ENCODE measurements at regions not wholly inside any gene's neighbourhood (a gene's known extent, or its start where the extent isn't known, plus 50 kb on each side); places are given as distances from the start of the nearest gene placed in this dataset.
"Not testable (repeated sequence)": the region's sequence is repeated elsewhere in the genome, so short reads cannot be mapped to it uniquely, and the experiment has no call there.

DNA sequence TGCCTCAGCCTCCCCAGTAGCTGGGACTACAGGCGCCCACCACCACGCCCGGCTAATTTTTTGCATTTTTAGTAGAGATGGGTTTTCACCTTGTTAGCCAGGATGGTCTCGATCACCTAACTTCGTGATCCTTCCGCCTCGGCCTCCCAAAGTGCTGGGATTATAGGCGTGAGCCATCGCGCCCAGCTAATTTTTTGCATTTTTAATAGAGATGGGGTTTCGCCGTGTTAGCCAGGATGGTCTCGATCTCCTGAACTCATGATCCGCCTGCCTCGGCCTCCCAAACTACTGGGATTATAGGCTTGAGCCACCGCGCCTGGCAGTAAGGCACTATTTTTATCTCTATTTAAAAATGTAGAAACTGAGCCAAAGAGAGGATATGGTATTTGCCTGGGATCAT, 1660.2 kb downstream of the SPATA31A7 start:
- H3K27me3 ChIP-seq (ENCODE audit: insufficient read depth, low read length); H3K36me3 Mint-ChIP-seq (ENCODE audit: insufficient read depth in 1 of 3, low read depth in 3 of 3); H3K14ac ChIP-seq (ENCODE audit: insufficient read depth, low read length); H3K4me3 Mint-ChIP-seq; H2BK20ac ChIP-seq (ENCODE audit: low read depth, low read length, poor library complexity, severe bottlenecking); H4K91ac ChIP-seq (ENCODE audit: insufficient read length, low read depth, low read length); H3K23ac ChIP-seq (ENCODE audit: insufficient read length, low read depth, low read length); H3K79me1 ChIP-seq (ENCODE audit: insufficient read depth, low read depth, low read length, poor library complexity, severe bottlenecking); H2BK15ac ChIP-seq (ENCODE audit: low read depth, low read length); H4K20me1 ChIP-seq (ENCODE audit: control insufficient read depth, insufficient read depth, insufficient read length); H2BK120ac ChIP-seq (ENCODE audit: low read depth, low read length, poor library complexity, severe bottlenecking); H3K4ac ChIP-seq (ENCODE audit: low read depth, low read length); H3K27ac Mint-ChIP-seq; H3K56ac ChIP-seq (ENCODE audit: insufficient read length, low read depth, low read length); H2AK5ac ChIP-seq (ENCODE audit: insufficient read length, low read length); H3K9me3 Mint-ChIP-seq; H3K79me2 ChIP-seq (ENCODE audit: insufficient read depth, low read length); DNase-seq; H3K18ac ChIP-seq (ENCODE audit: insufficient read length, low read depth, low read length); H3K9ac ChIP-seq (ENCODE audit: extremely low read depth, insufficient read length, low read length); H2BK5ac ChIP-seq (ENCODE audit: insufficient read length, low read length); H2BK12ac ChIP-seq (ENCODE audit: insufficient read length, low read depth, low read length); H3K9me3 ChIP-seq (ENCODE audit: control insufficient read depth, low read depth, low read length); H3K4me1 Mint-ChIP-seq; H3K4me1 ChIP-seq (ENCODE audit: insufficient read depth, low read length); H3T11ph ChIP-seq (ENCODE audit: low read length); H3K4me2 ChIP-seq (ENCODE audit: insufficient read depth, insufficient read length, low read length); H4K5ac ChIP-seq (ENCODE audit: insufficient read length, low read depth, low read length); H4K8ac ChIP-seq (replicated peaks; ENCODE audit: insufficient read length, low read depth, low read length); H2AFZ ChIP-seq (ENCODE audit: low read length); H3K23me2 ChIP-seq (ENCODE audit: insufficient read length, low read depth, low read length, poor library complexity, severe bottlenecking); H3K27ac ChIP-seq (ENCODE audit: insufficient read length, low read depth, low read length): not testable (repeated sequence)
- H3K27me3 Mint-ChIP-seq (ENCODE audit: low read depth), result peaks cover 64% of the 10 kb centered on the region
- WGBS (ENCODE audit: extremely low coverage, insufficient read length, low lambda C conversion rate), result no CpG with 5 or more reads among the region's 17 CpGs

DNA sequence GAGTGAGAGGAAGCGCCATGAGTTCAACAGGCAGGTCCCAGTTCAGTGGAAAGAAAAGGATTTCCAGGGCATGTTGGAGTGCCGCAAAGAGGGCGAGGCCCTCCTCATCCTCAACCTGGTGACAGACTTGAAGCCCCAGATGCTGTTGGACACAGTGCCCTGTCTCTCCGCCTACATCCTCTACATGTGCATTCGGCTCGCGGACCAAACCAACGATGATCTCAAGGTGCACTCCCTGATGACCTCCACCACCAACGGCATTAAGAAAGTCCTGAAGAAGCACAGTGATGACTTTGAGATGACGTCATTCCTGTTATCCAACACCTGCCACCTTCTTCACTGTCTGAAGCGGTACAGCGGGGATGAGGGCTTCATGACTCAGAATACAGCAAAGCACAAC, 1667.4 kb downstream of the SPATA31A7 start:
- peaks cover 81% of the 10 kb centered on the region for H3K27me3 Mint-ChIP-seq (ENCODE audit: low read depth)
- H3K4me3 Mint-ChIP-seq, result not testable (repeated sequence)

More for the DNA sequence above, 1667.4 kb downstream of the SPATA31A7 start:
- H3T11ph ChIP-seq (ENCODE audit: low read length); H4K8ac ChIP-seq (replicated peaks; ENCODE audit: insufficient read length, low read depth, low read length); H4K91ac ChIP-seq (ENCODE audit: insufficient read length, low read depth, low read length); H2BK5ac ChIP-seq (ENCODE audit: insufficient read length, low read length); H3K4me1 ChIP-seq (ENCODE audit: insufficient read depth, low read length); H3K23ac ChIP-seq (ENCODE audit: insufficient read length, low read depth, low read length); H3K14ac ChIP-seq (ENCODE audit: insufficient read depth, low read length); H4K5ac ChIP-seq (ENCODE audit: insufficient read length, low read depth, low read length); H2AK5ac ChIP-seq (ENCODE audit: insufficient read length, low read length); DNase-seq; H3K79me1 ChIP-seq (ENCODE audit: insufficient read depth, low read depth, low read length, poor library complexity, severe bottlenecking); H2BK15ac ChIP-seq (ENCODE audit: low read depth, low read length); H3K36me3 Mint-ChIP-seq (ENCODE audit: insufficient read depth in 1 of 3, low read depth in 3 of 3); H3K79me2 ChIP-seq (ENCODE audit: insufficient read depth, low read length); H2BK120ac ChIP-seq (ENCODE audit: low read depth, low read length, poor library complexity, severe bottlenecking); H2BK20ac ChIP-seq (ENCODE audit: low read depth, low read length, poor library complexity, severe bottlenecking); H3K4ac ChIP-seq (ENCODE audit: low read depth, low read length); H3K4me2 ChIP-seq (ENCODE audit: insufficient read depth, insufficient read length, low read length); H2BK12ac ChIP-seq (ENCODE audit: insufficient read length, low read depth, low read length); H4K20me1 ChIP-seq (ENCODE audit: control insufficient read depth, insufficient read depth, insufficient read length); H3K18ac ChIP-seq (ENCODE audit: insufficient read length, low read depth, low read length); H3K56ac ChIP-seq (ENCODE audit: insufficient read length, low read depth, low read length); H3K27ac Mint-ChIP-seq; H3K23me2 ChIP-seq (ENCODE audit: insufficient read length, low read depth, low read length, poor library complexity, severe bottlenecking); H3K9ac ChIP-seq (ENCODE audit: extremely low read depth, insufficient read length, low read length); H3K27ac ChIP-seq (ENCODE audit: insufficient read length, low read depth, low read length); H2AFZ ChIP-seq (ENCODE audit: low read length); H3K9me3 ChIP-seq (ENCODE audit: control insufficient read depth, low read depth, low read length); H3K4me1 Mint-ChIP-seq; H3K9me3 Mint-ChIP-seq: not testable (repeated sequence)
- H3K27me3 ChIP-seq (ENCODE audit: insufficient read depth, low read length), result peaks cover 28% of the 10 kb centered on the region
- no CpG with 5 or more reads among the region's 12 CpGs for WGBS (ENCODE audit: extremely low coverage, insufficient read length, low lambda C conversion rate)
